ENCODE measurements at regions not wholly inside any gene's neighbourhood (a gene's known extent, or its start where the extent isn't known, plus 50 kb on each side); places are given as distances from the start of the nearest gene placed in this dataset.

DNA sequence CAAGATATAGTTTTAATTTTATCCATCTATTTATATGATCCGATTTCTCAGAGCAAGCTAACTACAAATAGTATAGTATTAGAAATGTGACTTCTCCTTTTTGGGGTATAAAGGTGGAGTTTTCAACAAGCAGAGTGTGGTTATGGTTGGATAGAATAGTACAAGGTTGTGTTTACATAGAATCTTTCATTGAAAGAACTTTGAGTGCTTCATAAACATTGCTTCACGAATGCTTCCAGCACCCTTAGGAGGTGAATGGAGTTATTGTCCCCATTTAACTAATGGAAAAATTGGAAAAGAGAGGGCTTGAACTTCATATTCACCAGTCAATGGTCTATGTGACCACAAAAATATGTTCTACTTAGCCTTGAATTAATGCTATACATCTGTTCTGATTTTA is 134.1 kb upstream of the CITED2 start:
- Histone ChIP-seq H3K23ac (ENCODE audit: low read length in 2 of 2) (no peak overlapping the region), H2BK12ac (ENCODE audit: low read length in 2 of 2) (no peak overlapping the region), H3K27me3 (ENCODE audit: control insufficient read depth in 1 of 2, insufficient read depth in 1 of 2, low read length in 2 of 2) (no peaks in the 10 kb centered on the region), H3K9ac (ENCODE audit: low read length) (no peak overlapping the region), H2AFZ (ENCODE audit: low read depth, low read length) (no peak overlapping the region), H3K36me3 (ENCODE audit: control insufficient read depth in 1 of 2, insufficient read depth in 2 of 2, low read depth in 1 of 2, low read length in 2 of 2) (no peaks in the 10 kb centered on the region), H3K27ac (ENCODE audit: low read length, poor library complexity, severe bottlenecking) (no peak overlapping the region), H2BK5ac (ENCODE audit: low read depth, low read length, poor library complexity, severe bottlenecking) (no peak overlapping the region), H2AK5ac (ENCODE audit: low read length, severe bottlenecking) (no peak overlapping the region), H3K9me3 (ENCODE audit: control insufficient read depth, low read length) (no peaks in the 10 kb centered on the region), H3K18ac (ENCODE audit: low read depth in 1 of 2, low read length in 2 of 2) (no peak overlapping the region), H3K4me1 (ENCODE audit: control insufficient read depth, insufficient read depth, low read depth, low read length) (no peaks in the 10 kb centered on the region), H3K4me2 (ENCODE audit: low read length, poor library complexity, severe bottlenecking) (no peak overlapping the region), H3K4ac (ENCODE audit: low read depth in 1 of 2, low read length in 2 of 2) (no peak overlapping the region), H3K14ac (ENCODE audit: low read length in 2 of 2) (no peak overlapping the region), H2BK120ac (ENCODE audit: low read depth, low read length) (no peak overlapping the region), H4K91ac (ENCODE audit: low read length) (no peak overlapping the region), H3K79me1 (replicated peaks; ENCODE audit: low read length, poor library complexity, severe bottlenecking) (no peaks in the 10 kb centered on the region), H4K8ac (ENCODE audit: low read length) (no peak overlapping the region), H3K4me3 (ENCODE audit: insufficient read depth in 1 of 2, low read depth in 1 of 2, low read length in 2 of 2) (no peak overlapping the region), H2BK15ac (ENCODE audit: low read depth, poor library complexity, severe bottlenecking) (no peak overlapping the region)
- WGBS, result 60% methylated on average over 1 of the region's 2 CpGs
- DNase-seq, result no peak

DNA sequence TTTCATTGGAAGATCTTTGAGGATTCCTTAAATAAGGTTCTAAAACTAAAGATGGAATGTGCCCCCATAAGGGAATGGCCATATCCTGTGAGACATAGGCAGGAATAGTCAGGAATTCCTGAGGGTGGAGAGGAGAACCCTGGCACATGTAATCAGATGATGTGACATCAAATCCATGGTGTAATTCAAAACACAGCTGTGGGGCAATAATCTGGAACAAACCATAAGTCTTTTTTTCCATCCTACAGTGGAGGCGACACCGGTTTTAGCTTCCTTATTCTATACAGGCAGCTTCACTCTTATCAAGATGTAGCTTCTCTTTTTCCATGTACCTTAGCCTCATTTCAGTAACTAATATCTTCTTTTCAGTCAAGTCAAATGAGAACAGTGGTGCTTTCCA is 133.6 kb upstream of the CITED2 start:
- no peak overlapping the region for H4K91ac ChIP-seq (ENCODE audit: low read length)
- WGBS, result 100% methylated on average over 2 of the region's 2 CpGs
- H3K23ac ChIP-seq (ENCODE audit: low read length in 2 of 2), result no peak overlapping the region
- H2AK5ac ChIP-seq (ENCODE audit: low read length, severe bottlenecking), result no peak overlapping the region
- no peak overlapping the region for H4K8ac ChIP-seq (ENCODE audit: low read length)
- H3K27me3 ChIP-seq (ENCODE audit: control insufficient read depth in 1 of 2, insufficient read depth in 1 of 2, low read length in 2 of 2), result no peaks in the 10 kb centered on the region
- H3K36me3 ChIP-seq (ENCODE audit: control insufficient read depth in 1 of 2, insufficient read depth in 2 of 2, low read depth in 1 of 2, low read length in 2 of 2), result no peaks in the 10 kb centered on the region
- H3K18ac ChIP-seq (ENCODE audit: low read depth in 1 of 2, low read length in 2 of 2), result no peak overlapping the region
- no peak overlapping the region for H2BK12ac ChIP-seq (ENCODE audit: low read length in 2 of 2)
- H2BK15ac ChIP-seq (ENCODE audit: low read depth, poor library complexity, severe bottlenecking), result no peak overlapping the region
- H3K4ac ChIP-seq (ENCODE audit: low read depth in 1 of 2, low read length in 2 of 2), result no peak overlapping the region
- H2BK5ac ChIP-seq (ENCODE audit: low read depth, low read length, poor library complexity, severe bottlenecking), result no peak overlapping the region
- H3K79me1 ChIP-seq (replicated peaks; ENCODE audit: low read length, poor library complexity, severe bottlenecking), result no peaks in the 10 kb centered on the region
- no peak overlapping the region for H3K27ac ChIP-seq (ENCODE audit: low read length, poor library complexity, severe bottlenecking)
- H3K4me1 ChIP-seq (ENCODE audit: control insufficient read depth, insufficient read depth, low read depth, low read length), result no peaks in the 10 kb centered on the region
- H3K9ac ChIP-seq (ENCODE audit: low read length), result no peak overlapping the region
- DNase-seq, result peak; percentile 23
- no peak overlapping the region for H2AFZ ChIP-seq (ENCODE audit: low read depth, low read length)
- H3K4me3 ChIP-seq (ENCODE audit: insufficient read depth in 1 of 2, low read depth in 1 of 2, low read length in 2 of 2), result no peak overlapping the region
- H3K4me2 ChIP-seq (ENCODE audit: low read length, poor library complexity, severe bottlenecking), result no peak overlapping the region
- no peak overlapping the region for H3K14ac ChIP-seq (ENCODE audit: low read length in 2 of 2)
- H3K9me3 ChIP-seq (ENCODE audit: control insufficient read depth, low read length), result no peaks in the 10 kb centered on the region
- no peak overlapping the region for H2BK120ac ChIP-seq (ENCODE audit: low read depth, low read length)

DNA sequence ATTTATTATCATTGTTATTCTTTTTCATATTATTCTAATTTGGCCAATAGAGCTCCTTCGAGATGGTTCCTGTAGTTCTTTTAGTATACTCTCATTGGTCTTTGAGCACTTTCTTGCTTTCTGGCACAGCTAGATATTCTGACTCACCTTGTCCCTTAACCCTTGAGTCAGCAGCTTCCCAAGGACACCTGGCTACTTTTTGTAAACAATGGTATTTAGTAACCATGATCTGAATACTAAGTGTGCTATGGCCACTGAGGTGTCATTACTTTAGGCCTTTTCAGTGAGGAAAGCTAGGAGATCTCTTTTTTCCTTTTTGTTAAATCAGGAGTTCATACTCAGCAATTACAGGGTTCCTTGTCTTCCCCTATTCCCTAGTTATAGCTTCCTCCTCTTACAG is 126.5 kb upstream of the CITED2 start:
- no peak overlapping the region for H3K27ac ChIP-seq (ENCODE audit: low read length, poor library complexity, severe bottlenecking)
- no peak overlapping the region for H2BK120ac ChIP-seq (ENCODE audit: low read depth, low read length)
- no peak overlapping the region for H3K14ac ChIP-seq (ENCODE audit: low read length in 2 of 2)
- no peak overlapping the region for H4K91ac ChIP-seq (ENCODE audit: low read length)
- H2BK5ac ChIP-seq (ENCODE audit: low read depth, low read length, poor library complexity, severe bottlenecking), result no peak overlapping the region
- no peak overlapping the region for H2AFZ ChIP-seq (ENCODE audit: low read depth, low read length)
- H3K4me1 ChIP-seq (ENCODE audit: control insufficient read depth, insufficient read depth, low read depth, low read length), result no peaks in the 10 kb centered on the region
- H3K27me3 ChIP-seq (ENCODE audit: control insufficient read depth in 1 of 2, insufficient read depth in 1 of 2, low read length in 2 of 2), result no peaks in the 10 kb centered on the region
- no peak overlapping the region for H3K9ac ChIP-seq (ENCODE audit: low read length)
- no peak overlapping the region for H3K4ac ChIP-seq (ENCODE audit: low read depth in 1 of 2, low read length in 2 of 2)
- DNase-seq, result no peak
- no peaks in the 10 kb centered on the region for H3K79me1 ChIP-seq (replicated peaks; ENCODE audit: low read length, poor library complexity, severe bottlenecking)
- no peak overlapping the region for H3K4me3 ChIP-seq (ENCODE audit: insufficient read depth in 1 of 2, low read depth in 1 of 2, low read length in 2 of 2)
- H3K18ac ChIP-seq (ENCODE audit: low read depth in 1 of 2, low read length in 2 of 2), result no peak overlapping the region
- no peak overlapping the region for H2AK5ac ChIP-seq (ENCODE audit: low read length, severe bottlenecking)
- no peaks in the 10 kb centered on the region for H3K36me3 ChIP-seq (ENCODE audit: control insufficient read depth in 1 of 2, insufficient read depth in 2 of 2, low read depth in 1 of 2, low read length in 2 of 2)
- no peak overlapping the region for H4K8ac ChIP-seq (ENCODE audit: low read length)
- 100% methylated on average over 1 of the region's 1 CpG for WGBS
- H3K23ac ChIP-seq (ENCODE audit: low read length in 2 of 2), result no peak overlapping the region
- H3K9me3 ChIP-seq (ENCODE audit: control insufficient read depth, low read length), result no peaks in the 10 kb centered on the region
- H2BK15ac ChIP-seq (ENCODE audit: low read depth, poor library complexity, severe bottlenecking), result no peak overlapping the region
- H2BK12ac ChIP-seq (ENCODE audit: low read length in 2 of 2), result no peak overlapping the region
- H3K4me2 ChIP-seq (ENCODE audit: low read length, poor library complexity, severe bottlenecking), result no peak overlapping the region

DNA sequence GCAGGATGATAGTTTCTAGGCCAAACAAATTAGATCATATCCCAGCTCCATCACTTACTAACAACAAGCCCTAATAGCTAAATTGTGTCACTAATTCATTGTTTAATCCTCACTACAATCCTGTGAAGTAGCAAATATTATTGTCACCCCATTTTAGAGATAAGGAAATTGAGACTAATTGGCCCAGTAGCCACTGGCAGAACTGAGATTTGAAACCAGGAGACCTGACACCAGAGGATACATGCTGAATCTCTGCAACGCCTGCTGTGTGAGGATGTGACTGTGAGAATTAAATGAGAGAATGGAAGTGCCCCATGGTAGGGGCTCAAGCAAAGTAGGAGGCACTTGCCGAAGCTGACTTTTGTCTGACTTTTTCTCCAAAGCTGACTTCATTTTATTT is 124.3 kb upstream of the CITED2 start:
- no peak overlapping the region for H3K23ac ChIP-seq (ENCODE audit: low read length in 2 of 2)
- H2BK5ac ChIP-seq (ENCODE audit: low read depth, low read length, poor library complexity, severe bottlenecking), result no peak overlapping the region
- H3K4me2 ChIP-seq (ENCODE audit: low read length, poor library complexity, severe bottlenecking), result no peak overlapping the region
- no peak overlapping the region for H4K8ac ChIP-seq (ENCODE audit: low read length)
- WGBS, result 85% methylated on average over 2 of the region's 2 CpGs
- H2BK120ac ChIP-seq (ENCODE audit: low read depth, low read length), result no peak overlapping the region
- H2AK5ac ChIP-seq (ENCODE audit: low read length, severe bottlenecking), result no peak overlapping the region
- H3K27ac ChIP-seq (ENCODE audit: low read length, poor library complexity, severe bottlenecking), result no peak overlapping the region
- no peaks in the 10 kb centered on the region for H3K36me3 ChIP-seq (ENCODE audit: control insufficient read depth in 1 of 2, insufficient read depth in 2 of 2, low read depth in 1 of 2, low read length in 2 of 2)
- no peak overlapping the region for H2BK12ac ChIP-seq (ENCODE audit: low read length in 2 of 2)
- no peak for DNase-seq
- no peaks in the 10 kb centered on the region for H3K79me1 ChIP-seq (replicated peaks; ENCODE audit: low read length, poor library complexity, severe bottlenecking)
- H3K9me3 ChIP-seq (ENCODE audit: control insufficient read depth, low read length), result no peaks in the 10 kb centered on the region
- H3K27me3 ChIP-seq (ENCODE audit: control insufficient read depth in 1 of 2, insufficient read depth in 1 of 2, low read length in 2 of 2), result no peaks in the 10 kb centered on the region
- no peak overlapping the region for H3K9ac ChIP-seq (ENCODE audit: low read length)
- H2AFZ ChIP-seq (ENCODE audit: low read depth, low read length), result no peak overlapping the region
- no peak overlapping the region for H3K14ac ChIP-seq (ENCODE audit: low read length in 2 of 2)
- no peak overlapping the region for H3K4ac ChIP-seq (ENCODE audit: low read depth in 1 of 2, low read length in 2 of 2)
- no peaks in the 10 kb centered on the region for H3K4me1 ChIP-seq (ENCODE audit: control insufficient read depth, insufficient read depth, low read depth, low read length)
- H4K91ac ChIP-seq (ENCODE audit: low read length), result no peak overlapping the region
- H3K4me3 ChIP-seq (ENCODE audit: insufficient read depth in 1 of 2, low read depth in 1 of 2, low read length in 2 of 2), result no peak overlapping the region
- no peak overlapping the region for H2BK15ac ChIP-seq (ENCODE audit: low read depth, poor library complexity, severe bottlenecking)
- no peak overlapping the region for H3K18ac ChIP-seq (ENCODE audit: low read depth in 1 of 2, low read length in 2 of 2)
